Lung (tissue), 11 donors: ENCODE measurements at regions not wholly inside any gene's neighbourhood (a gene's known extent, or its start where the extent isn't known, plus 50 kb on each side); places are given as distances from the start of the nearest gene placed in this dataset.
"Not testable (repeated sequence)": the region's sequence is repeated elsewhere in the genome, so short reads cannot be mapped to it uniquely, and the experiment has no call there.

ENCODE experiments used
- ATAC-seq: fragments of 200-7000 bp; cut with Tn5 transposase; one replicate; pipeline ENCODE4 v1.9.1; 2020; ENCODE audit warnings: moderate number of reproducible peaks; ENCODE audit not compliant: insufficient read depth, low FRiP score
- DNase-seq, 3 donors: peaks; one replicate each; pipeline ENCODE4 v3.0.0-alpha.2; 2013 to 2017
- H3K27ac ChIP-seq, 2 donors: one replicate each; pipeline ENCODE4 v1.5.1; 2013; ENCODE audit warnings: mild to moderate bottlenecking in 2 of 2, moderate library complexity in 2 of 2, control low read depth in 1 of 2, inconsistent platforms in 1 of 2, low read depth in 1 of 2, low read length in 1 of 2
- H3K27me3 ChIP-seq, 3 donors: one replicate each; pipeline ENCODE4 v1.5.1; 2013; ENCODE audit warnings: low read length in 2 of 3; ENCODE audit not compliant: control insufficient read depth in 3 of 3, insufficient read depth in 3 of 3
- H3K36me3 ChIP-seq, 4 donors: one replicate each; pipeline ENCODE4 v1.5.1; 2013; ENCODE audit warnings: low read length in 4 of 4, mild to moderate bottlenecking in 1 of 4, moderate library complexity in 1 of 4; ENCODE audit not compliant: control insufficient read depth in 4 of 4, insufficient read depth in 4 of 4
- H3K4me1 ChIP-seq, 5 donors: one replicate each; pipeline ENCODE4 v1.5.1; 2013; ENCODE audit warnings: low read length in 5 of 5, mild to moderate bottlenecking in 2 of 5, moderate library complexity in 1 of 5; ENCODE audit not compliant: control insufficient read depth in 5 of 5, insufficient read depth in 5 of 5
- H3K4me3 ChIP-seq: one replicate; pipeline ENCODE4 v1.5.1; 2013; ENCODE audit warnings: mild to moderate bottlenecking, control low read depth, moderate library complexity
- H3K9ac ChIP-seq, 2 donors: one replicate each; pipeline ENCODE4 v1.5.1; 2013; ENCODE audit warnings: low read length in 2 of 2, control low read depth in 1 of 2; ENCODE audit not compliant: insufficient read depth in 1 of 2
- H3K9me3 ChIP-seq, 4 donors: one replicate each; pipeline ENCODE4 v1.5.1; 2013; ENCODE audit warnings: low read length in 3 of 4, mild to moderate bottlenecking in 1 of 4, moderate library complexity in 1 of 4; ENCODE audit not compliant: control insufficient read depth in 4 of 4, insufficient read depth in 3 of 4
- WGBS, 2 donors: extraction: QIAGEN DNeasy Blood & Tissue Kit; methylation state at CpG; one replicate each; pipeline ENCODE4 v1.1.7; 2013; 5-methylcytosine and 5-hydroxymethylcytosine counted together
- TF ChIP-seq, protein P1 (sequence below): IDR thresholded peaks from 2 replicates; pipeline ENCODE4 v1.5.1; 2012; ENCODE audit warnings: mild to moderate bottlenecking; ENCODE audit errors: control extremely low read depth, extremely low read depth
- donor health status: control.
- donor health status: control.
- donor health status: Bipolar disorder and iron deficiency.
- donor health status: healthy.
- donor health status: DM: yes; HTN: yes; CAD: no.

DNA sequence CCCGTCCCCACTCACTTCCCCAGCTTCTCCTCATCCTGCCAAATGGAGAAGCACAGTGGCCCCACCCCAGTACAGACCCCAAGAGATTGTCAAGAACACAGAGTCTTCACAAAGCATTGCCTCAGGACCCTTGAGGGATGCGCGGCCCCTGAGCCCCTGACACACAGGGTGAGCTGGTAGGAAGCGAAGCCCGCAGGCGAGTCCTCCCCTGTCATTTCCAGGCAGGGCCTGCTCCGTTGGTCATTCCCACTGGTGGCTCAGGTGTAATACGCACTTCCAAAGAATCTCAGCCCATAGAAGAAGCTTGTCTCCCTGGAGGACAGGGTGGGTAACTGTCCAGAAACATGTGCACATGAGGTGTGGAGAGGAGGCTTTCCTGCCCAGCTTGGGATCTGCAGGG lies 404.2 kb downstream of the THBS2 start:
- TF ChIP-seq, protein P1, sequence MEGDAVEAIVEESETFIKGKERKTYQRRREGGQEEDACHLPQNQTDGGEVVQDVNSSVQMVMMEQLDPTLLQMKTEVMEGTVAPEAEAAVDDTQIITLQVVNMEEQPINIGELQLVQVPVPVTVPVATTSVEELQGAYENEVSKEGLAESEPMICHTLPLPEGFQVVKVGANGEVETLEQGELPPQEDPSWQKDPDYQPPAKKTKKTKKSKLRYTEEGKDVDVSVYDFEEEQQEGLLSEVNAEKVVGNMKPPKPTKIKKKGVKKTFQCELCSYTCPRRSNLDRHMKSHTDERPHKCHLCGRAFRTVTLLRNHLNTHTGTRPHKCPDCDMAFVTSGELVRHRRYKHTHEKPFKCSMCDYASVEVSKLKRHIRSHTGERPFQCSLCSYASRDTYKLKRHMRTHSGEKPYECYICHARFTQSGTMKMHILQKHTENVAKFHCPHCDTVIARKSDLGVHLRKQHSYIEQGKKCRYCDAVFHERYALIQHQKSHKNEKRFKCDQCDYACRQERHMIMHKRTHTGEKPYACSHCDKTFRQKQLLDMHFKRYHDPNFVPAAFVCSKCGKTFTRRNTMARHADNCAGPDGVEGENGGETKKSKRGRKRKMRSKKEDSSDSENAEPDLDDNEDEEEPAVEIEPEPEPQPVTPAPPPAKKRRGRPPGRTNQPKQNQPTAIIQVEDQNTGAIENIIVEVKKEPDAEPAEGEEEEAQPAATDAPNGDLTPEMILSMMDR, result no peak
- ATAC-seq (no peak), DNase-seq (no peak)
- no peaks in the 10 kb centered on the region for H3K27me3 ChIP-seq
- peaks cover 0 to 2% (median 0%) of the 10 kb centered on the region in 5 donors for H3K4me1 ChIP-seq
- H3K36me3 ChIP-seq, result no peaks in the 10 kb centered on the region
- no peak overlapping the region for H3K4me3 ChIP-seq
- no peak overlapping the region for H3K27ac ChIP-seq
- H3K9ac ChIP-seq, result no peak overlapping the region
- 92 to 96% methylated on average over 8 of the region's 8 CpGs for WGBS, 2 donors
- H3K9me3 ChIP-seq, result no peaks in the 10 kb centered on the region

DNA sequence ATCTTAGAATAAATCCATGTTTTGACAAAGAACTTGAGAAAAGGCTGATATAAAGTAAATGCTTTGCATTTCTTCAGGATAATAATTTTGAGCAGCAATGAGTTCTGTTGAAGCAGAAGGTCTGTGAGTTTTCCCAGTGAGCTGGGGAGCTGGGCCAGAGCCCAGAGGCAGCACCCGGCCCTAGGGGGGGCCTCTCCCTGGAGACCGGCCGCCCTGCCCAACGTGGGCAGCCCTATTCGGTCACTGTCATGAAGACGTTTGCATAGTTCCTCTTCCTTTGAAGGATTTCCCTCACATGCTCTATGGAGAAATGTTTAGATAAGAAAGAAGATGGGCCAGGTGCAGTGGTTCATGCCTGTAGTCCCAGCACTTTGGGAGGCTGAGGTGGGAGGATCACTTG lies 404.8 kb downstream of the THBS2 start:
- DNase-seq, result no peak
- Histone ChIP-seq H3K27ac (no peak overlapping the region), H3K36me3 (no peaks in the 10 kb centered on the region), H3K9me3 (no peaks in the 10 kb centered on the region), H3K4me1 (peaks cover 0 to 2% (median 0%) of the 10 kb centered on the region in 5 donors), H3K27me3 (no peaks in the 10 kb centered on the region), H3K9ac (no peak overlapping the region), H3K4me3 (no peak overlapping the region)
- no peak for ATAC-seq
- TF ChIP-seq, protein P1, result no peak
- WGBS, 2 donors, result 67 to 75% methylated on average over 6 of the region's 6 CpGs

DNA sequence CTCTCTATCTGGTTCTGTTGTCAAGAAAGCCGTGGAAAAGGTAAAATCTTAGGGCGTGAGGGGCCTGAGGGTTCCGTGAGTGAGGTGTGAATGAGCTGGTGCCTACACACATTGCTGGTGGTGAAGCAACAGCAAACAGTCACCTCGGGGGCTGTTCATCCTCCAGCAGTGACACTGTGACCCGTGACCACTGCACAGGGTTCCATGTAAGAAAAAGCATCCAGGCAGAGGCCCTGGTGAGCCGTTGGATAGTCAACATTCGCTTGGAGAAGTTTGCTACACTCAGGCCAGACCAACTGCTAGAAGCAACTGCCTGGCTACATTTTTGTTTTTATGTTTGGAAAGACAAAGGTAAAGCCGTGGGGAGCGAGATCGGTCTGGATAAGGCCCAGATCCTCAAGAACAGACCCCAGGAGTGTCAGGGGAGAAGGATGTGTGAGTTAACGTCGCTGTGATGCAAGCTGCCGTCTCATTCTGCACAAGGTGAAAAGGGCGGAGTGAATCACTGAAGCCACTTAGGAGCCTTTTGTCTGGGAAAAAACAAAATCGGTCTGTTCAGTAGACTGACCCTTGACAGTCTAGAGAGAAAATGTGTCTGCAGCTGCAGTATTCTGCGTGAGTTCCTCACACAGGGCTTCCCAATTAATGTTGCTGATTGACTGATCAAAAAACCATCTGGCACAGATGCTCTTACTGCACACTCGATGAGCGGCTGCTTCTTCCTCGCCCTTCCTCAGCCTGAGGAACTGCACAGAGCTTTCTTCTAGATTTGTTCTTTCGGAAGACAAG lies 404.0 kb downstream of the SMOC2 start:
- ATAC-seq, result no peak

DNA sequence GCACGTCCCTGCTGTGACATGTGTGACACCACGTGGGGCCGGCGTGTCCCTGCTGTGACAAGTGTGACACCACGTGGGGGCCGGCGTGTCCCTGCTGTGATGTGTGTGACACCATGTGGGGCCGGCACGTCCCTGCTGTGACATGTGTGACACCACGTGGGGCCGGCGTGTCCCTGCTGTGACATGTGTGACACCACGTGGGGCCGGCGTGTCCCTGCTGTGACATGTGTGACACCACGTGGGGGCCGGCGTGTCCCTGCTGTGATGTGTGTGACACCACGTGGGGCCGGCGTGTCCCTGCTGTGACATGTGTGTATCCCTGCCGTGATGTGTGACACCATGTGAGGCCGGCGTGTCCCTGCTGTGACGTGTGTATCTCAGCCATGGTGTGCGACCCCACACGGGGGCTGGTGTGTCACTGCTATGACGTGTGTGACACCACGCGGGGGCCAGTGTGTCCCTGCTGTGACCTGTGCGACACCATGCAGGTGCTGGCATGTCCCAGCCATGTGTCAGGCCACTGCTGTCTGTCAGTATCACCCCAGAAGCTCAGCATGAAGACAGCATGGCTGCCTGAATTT lies 401.7 kb downstream of the SMOC2 start:
- H3K4me3 ChIP-seq, H3K9ac ChIP-seq, H3K36me3 ChIP-seq, H3K27me3 ChIP-seq, DNase-seq, H3K4me1 ChIP-seq, H3K27ac ChIP-seq, ATAC-seq, H3K9me3 ChIP-seq: not testable (repeated sequence)
- WGBS, 2 donors, result 90 to 93% methylated on average over 26 to 31 of the region's 31 CpGs

More for the DNA sequence above, 404.0 kb downstream of the SMOC2 start:
- H3K4me1 ChIP-seq, result no peaks in the 10 kb centered on the region
- H3K36me3 ChIP-seq, result no peaks in the 10 kb centered on the region
- 84% methylated on average over 20 of the region's 20 CpGs for WGBS, 2 donors
- H3K9me3 ChIP-seq, result no peaks in the 10 kb centered on the region
- H3K27ac ChIP-seq, result no peak overlapping the region
- no peak overlapping the region for H3K4me3 ChIP-seq
- no peak overlapping the region for H3K9ac ChIP-seq
- peaks cover 0 to 3% (median 0%) of the 10 kb centered on the region in 3 donors for H3K27me3 ChIP-seq
- TF ChIP-seq, protein P1, result no peak
- no peak for DNase-seq
